Uterus (tissue), 2 donors: ENCODE measurements at regions not wholly inside any gene's neighbourhood (a gene's known extent, or its start where the extent isn't known, plus 50 kb on each side); places are given as distances from the start of the nearest gene placed in this dataset.

Experiments used
- POLR2A ChIP-seq, 2 donors: fragments of 450-650 bp; IDR thresholded peaks; one replicate each; pipeline ENCODE4 v1.6.1; 2016; ENCODE audit warnings: antibody characterized with exemption in 2 of 2, mild to moderate bottlenecking in 1 of 2, moderate library complexity in 1 of 2
- TF ChIP-seq, protein P1 (sequence below), 4 experiments: fragments of 200-600 bp in 2 of 4; fragments of 450-650 bp in 2 of 4; sonication (generic) in 2 of 4; IDR thresholded peaks; one replicate each; pipeline ENCODE4 v1.5.1; 2016 to 2019; ENCODE audit warnings: antibody characterized with exemption in 4 of 4, mild to moderate bottlenecking in 2 of 4, moderate library complexity in 1 of 4

DNA sequence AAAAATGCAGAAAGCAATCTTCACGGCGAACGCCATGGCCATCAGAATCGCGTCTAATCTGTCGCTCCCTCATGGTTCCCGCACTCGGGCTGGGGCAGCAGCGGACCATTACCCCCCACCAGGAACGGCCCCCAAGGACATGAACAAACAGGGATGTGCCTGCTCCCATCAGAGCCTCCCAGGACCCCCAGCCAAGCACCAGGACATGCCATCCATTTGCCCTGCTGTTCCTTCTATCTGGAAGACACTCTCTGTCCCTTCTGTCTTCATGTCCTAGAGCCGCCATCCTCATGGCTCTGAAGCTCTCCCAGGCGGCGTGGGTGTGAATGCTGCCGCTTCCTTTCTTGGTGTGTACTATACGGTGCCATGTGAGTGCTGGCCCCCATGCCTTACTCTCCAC is 371.8 kb downstream of the BCL11B start:
- TF ChIP-seq, protein P1, sequence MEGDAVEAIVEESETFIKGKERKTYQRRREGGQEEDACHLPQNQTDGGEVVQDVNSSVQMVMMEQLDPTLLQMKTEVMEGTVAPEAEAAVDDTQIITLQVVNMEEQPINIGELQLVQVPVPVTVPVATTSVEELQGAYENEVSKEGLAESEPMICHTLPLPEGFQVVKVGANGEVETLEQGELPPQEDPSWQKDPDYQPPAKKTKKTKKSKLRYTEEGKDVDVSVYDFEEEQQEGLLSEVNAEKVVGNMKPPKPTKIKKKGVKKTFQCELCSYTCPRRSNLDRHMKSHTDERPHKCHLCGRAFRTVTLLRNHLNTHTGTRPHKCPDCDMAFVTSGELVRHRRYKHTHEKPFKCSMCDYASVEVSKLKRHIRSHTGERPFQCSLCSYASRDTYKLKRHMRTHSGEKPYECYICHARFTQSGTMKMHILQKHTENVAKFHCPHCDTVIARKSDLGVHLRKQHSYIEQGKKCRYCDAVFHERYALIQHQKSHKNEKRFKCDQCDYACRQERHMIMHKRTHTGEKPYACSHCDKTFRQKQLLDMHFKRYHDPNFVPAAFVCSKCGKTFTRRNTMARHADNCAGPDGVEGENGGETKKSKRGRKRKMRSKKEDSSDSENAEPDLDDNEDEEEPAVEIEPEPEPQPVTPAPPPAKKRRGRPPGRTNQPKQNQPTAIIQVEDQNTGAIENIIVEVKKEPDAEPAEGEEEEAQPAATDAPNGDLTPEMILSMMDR (IDR thresholded peaks at IDR 0.05) = no peak
- no peak for TF ChIP-seq POLR2A (IDR thresholded peaks at IDR 0.05)
